Cardiac muscle cell (in vitro differentiated cells and primary cell): ENCODE measurements at regions not wholly inside any gene's neighbourhood (a gene's known extent, or its start where the extent isn't known, plus 50 kb on each side); places are given as distances from the start of the nearest gene placed in this dataset.

ENCODE experiments used
- DNase-seq, 2 donors: peaks; one replicate each; pipeline versions ENCODE4 v3.0.0 to v3.0.0-alpha.2; 2010 to 2017; ENCODE audit warnings: low read depth in 1 of 2, low spot score in 1 of 2
- H3K27ac ChIP-seq: fragments of 200-600 bp; sonication (generic); 2 replicates; pipeline ENCODE4 v1.5.1; 2016
- H3K27me3 ChIP-seq: fragments of 200-600 bp; sonication (generic); 2 replicates; pipeline ENCODE4 v1.6.0; 2016; ENCODE audit warnings: control low read depth
- H3K36me3 ChIP-seq: fragments of 200-600 bp; sonication (generic); 2 replicates; pipeline ENCODE4 v1.5.1; 2016; ENCODE audit warnings: control low read depth
- H3K4me1 ChIP-seq: fragments of 200-600 bp; sonication (generic); 2 replicates; pipeline ENCODE4 v1.8.1; 2017; ENCODE audit warnings: low read depth, mild to moderate bottlenecking, mixed run types
- H3K4me3 ChIP-seq: fragments of 200-600 bp; sonication (generic); 2 replicates; pipeline ENCODE4 v1.5.1; 2016; ENCODE audit warnings: mild to moderate bottlenecking
- H3K9me3 ChIP-seq: fragments of 200-600 bp; sonication (generic); 2 replicates; pipeline ENCODE4 v1.5.1; 2017; ENCODE audit warnings: low read depth, mild to moderate bottlenecking, control low read depth
- CTCF ChIP-seq: IDR thresholded peaks from 2 replicates; pipeline ENCODE4 v1.5.1; 2012; ENCODE audit warnings: low read depth, mild to moderate bottlenecking, low read length

- Histone ChIP-seq H3K9me3 (no peaks in the 10 kb centered on the region), H3K4me3 (no peak overlapping the region), H3K27ac (no peak overlapping the region), H3K27me3 (no peaks in the 10 kb centered on the region), H3K36me3 (no peaks in the 10 kb centered on the region), H3K4me1 (no peaks in the 10 kb centered on the region)
- no peak for TF ChIP-seq CTCF
- no peak for DNase-seq
Measured at GRCh38 chr21:18869104-18869503, 465.5 kb upstream of the TMPRSS15 start.

GRCh38 chr21:18877917-18878316, 474.3 kb upstream of the TMPRSS15 start:
- Histone ChIP-seq H3K27ac (no peak overlapping the region), H3K4me3 (no peak overlapping the region), H3K36me3 (no peaks in the 10 kb centered on the region), H3K4me1 (no peaks in the 10 kb centered on the region), H3K27me3 (no peaks in the 10 kb centered on the region), H3K9me3 (no peaks in the 10 kb centered on the region)
- DNase-seq = no peak
- TF ChIP-seq CTCF = no peak

- no peak overlapping the region for H3K27ac ChIP-seq
- H3K4me3 ChIP-seq = no peak overlapping the region
- H3K27me3 ChIP-seq = no peaks in the 10 kb centered on the region
- no peaks in the 10 kb centered on the region for H3K9me3 ChIP-seq
- DNase-seq = no peak
- no peaks in the 10 kb centered on the region for H3K4me1 ChIP-seq
- H3K36me3 ChIP-seq = no peaks in the 10 kb centered on the region
- no peak for TF ChIP-seq CTCF
Measured at GRCh38 chr21:18887922-18888602, 484.5 kb upstream of the TMPRSS15 start.

- no peaks in the 10 kb centered on the region for H3K27me3 ChIP-seq
- DNase-seq = no peak
- H3K27ac ChIP-seq = no peak overlapping the region
- H3K4me1 ChIP-seq = no peaks in the 10 kb centered on the region
- no peaks in the 10 kb centered on the region for H3K36me3 ChIP-seq
- H3K9me3 ChIP-seq = no peaks in the 10 kb centered on the region
- no peak overlapping the region for H3K4me3 ChIP-seq
- TF ChIP-seq CTCF = no peak
Measured at GRCh38 chr21:18893406-18893805, 489.8 kb upstream of the TMPRSS15 start.

- no peaks in the 10 kb centered on the region for H3K36me3 ChIP-seq
- no peaks in the 10 kb centered on the region for H3K9me3 ChIP-seq
- TF ChIP-seq CTCF = no peak
- H3K27me3 ChIP-seq = no peaks in the 10 kb centered on the region
- no peak for DNase-seq
- H3K4me3 ChIP-seq = no peak overlapping the region
- H3K27ac ChIP-seq = no peak overlapping the region
- no peaks in the 10 kb centered on the region for H3K4me1 ChIP-seq
Measured at GRCh38 chr21:18894387-18894786, 490.8 kb upstream of the TMPRSS15 start.

- H3K27me3 ChIP-seq = no peaks in the 10 kb centered on the region
- no peak overlapping the region for H3K4me3 ChIP-seq
- no peak for TF ChIP-seq CTCF
- no peaks in the 10 kb centered on the region for H3K9me3 ChIP-seq
- DNase-seq = no peak
- no peak overlapping the region for H3K27ac ChIP-seq
- no peaks in the 10 kb centered on the region for H3K4me1 ChIP-seq
- no peaks in the 10 kb centered on the region for H3K36me3 ChIP-seq
Measured at GRCh38 chr21:18899261-18899660, 495.7 kb upstream of the TMPRSS15 start.
